ENCODE measurements at regions not wholly inside any gene's neighbourhood (a gene's known extent, or its start where the extent isn't known, plus 50 kb on each side); places are given as distances from the start of the nearest gene placed in this dataset.
A peak's percentile ranks its signal among the peaks of the same experiment; 100 is the strongest.

DNA sequence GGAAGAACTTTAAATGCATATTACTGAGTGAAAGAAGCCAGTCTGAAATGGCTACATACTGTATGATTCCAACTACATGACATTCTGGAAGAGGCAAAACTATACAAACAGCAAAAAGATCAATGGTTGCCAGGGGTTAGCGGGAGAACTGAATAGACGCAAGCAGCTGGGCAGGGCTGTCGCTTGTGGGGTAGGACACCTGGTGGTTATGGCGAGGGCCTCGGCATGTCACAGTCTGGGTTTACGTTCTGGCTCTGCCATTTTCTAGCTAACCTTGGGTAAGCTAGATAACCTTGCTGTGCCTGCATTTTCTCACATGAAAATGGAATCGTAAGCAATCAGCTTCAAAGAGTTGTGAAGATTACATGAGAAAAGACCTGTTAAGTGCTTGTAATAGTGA, 55.2 kb upstream of the SYT13 start:
- Histone ChIP-seq H3K4me1 (peaks cover 0 to 15% (median 9%) of the 10 kb centered on the region in 9 donors), H3K4me3 (no peak overlapping the region), H3K36me3 (no peaks in the 10 kb centered on the region), H3K27ac (no peak overlapping the region), H3K27me3 (peaks cover 0 to 14% (median 0%) of the 10 kb centered on the region in 7 donors), H3K9me3 (no peaks in the 10 kb centered on the region)
- TF ChIP-seq, protein P1, sequence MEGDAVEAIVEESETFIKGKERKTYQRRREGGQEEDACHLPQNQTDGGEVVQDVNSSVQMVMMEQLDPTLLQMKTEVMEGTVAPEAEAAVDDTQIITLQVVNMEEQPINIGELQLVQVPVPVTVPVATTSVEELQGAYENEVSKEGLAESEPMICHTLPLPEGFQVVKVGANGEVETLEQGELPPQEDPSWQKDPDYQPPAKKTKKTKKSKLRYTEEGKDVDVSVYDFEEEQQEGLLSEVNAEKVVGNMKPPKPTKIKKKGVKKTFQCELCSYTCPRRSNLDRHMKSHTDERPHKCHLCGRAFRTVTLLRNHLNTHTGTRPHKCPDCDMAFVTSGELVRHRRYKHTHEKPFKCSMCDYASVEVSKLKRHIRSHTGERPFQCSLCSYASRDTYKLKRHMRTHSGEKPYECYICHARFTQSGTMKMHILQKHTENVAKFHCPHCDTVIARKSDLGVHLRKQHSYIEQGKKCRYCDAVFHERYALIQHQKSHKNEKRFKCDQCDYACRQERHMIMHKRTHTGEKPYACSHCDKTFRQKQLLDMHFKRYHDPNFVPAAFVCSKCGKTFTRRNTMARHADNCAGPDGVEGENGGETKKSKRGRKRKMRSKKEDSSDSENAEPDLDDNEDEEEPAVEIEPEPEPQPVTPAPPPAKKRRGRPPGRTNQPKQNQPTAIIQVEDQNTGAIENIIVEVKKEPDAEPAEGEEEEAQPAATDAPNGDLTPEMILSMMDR (IDR thresholded peaks at IDR 0.05) = no peak
- DNase-seq (no peak), ATAC-seq (no peak)
- 93% methylated on average over 7 of the region's 7 CpGs for WGBS, 2 donors
- intact Hi-C loops (cut with DNase I) = loop anchor here in 6 of 10 donors (2.0 to 5.0 kb wide), 3 partner anchors 429 to 431 kb away; no protein-coding TSS in a partner anchor

DNA sequence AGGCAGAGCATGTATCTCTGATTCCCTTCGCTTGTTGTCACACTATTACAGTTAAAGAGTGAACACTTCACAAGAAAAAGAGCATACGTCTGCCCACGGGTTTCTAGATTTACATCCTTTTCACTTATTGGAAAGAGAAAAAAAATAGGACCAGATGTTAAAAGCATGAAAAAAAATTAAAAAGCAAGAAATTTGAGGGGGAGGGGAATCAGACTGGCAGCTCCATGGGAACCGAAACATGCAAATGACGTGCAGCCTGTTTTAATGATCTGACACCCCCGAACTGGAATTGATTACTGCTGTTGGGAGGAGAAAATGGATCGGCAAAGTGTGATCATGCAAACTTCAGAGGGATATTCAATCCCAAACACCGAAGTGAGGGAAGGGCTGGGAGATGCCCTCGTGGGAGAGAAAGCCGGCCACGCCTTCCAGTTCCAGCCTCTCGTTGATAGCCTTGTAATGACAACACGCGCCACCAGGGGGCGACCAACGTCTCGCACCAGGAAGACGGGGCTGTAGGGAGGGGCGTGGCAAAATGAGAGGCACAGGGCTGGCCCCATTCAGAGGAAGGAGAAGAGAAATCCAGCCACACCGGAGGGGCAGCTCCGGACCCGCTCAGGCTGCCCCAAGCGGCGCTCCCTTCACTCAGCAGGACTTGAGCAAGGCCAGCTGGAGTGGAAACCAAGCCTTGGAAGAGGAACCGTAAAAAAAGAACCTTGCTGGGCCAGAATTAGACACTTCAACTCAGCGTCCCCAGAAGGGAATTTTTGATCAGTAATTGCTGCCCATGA, 53.8 kb upstream of the SYT13 start:
- TF ChIP-seq, protein P1 (IDR thresholded peaks at IDR 0.05) = peak; percentile 91 to 97 (median 96)
- Histone ChIP-seq H3K27ac (peak overlapping the region in 2 of 10 donors; percentile 0 to 16), H3K27me3 (peaks cover 0 to 14% (median 0%) of the 10 kb centered on the region in 7 donors), H3K36me3 (no peaks in the 10 kb centered on the region), H3K4me1 (peaks cover 0 to 15% (median 9%) of the 10 kb centered on the region in 9 donors), H3K9me3 (no peaks in the 10 kb centered on the region), H3K4me3 (peak overlapping the region in 8 of 10 donors; percentile 13 to 33 (median 20))
- DNase-seq (peak; percentile 94 to 95), ATAC-seq (peak; percentile 82 to 97 (median 95))
- intact Hi-C loops (cut with DNase I) = loop anchor here (2.0 to 10.0 kb wide), 6 partner anchors 395 to 433 kb away; no protein-coding TSS in a partner anchor
- WGBS, 2 donors = 12 to 14% methylated on average over 26 of the region's 26 CpGs

DNA sequence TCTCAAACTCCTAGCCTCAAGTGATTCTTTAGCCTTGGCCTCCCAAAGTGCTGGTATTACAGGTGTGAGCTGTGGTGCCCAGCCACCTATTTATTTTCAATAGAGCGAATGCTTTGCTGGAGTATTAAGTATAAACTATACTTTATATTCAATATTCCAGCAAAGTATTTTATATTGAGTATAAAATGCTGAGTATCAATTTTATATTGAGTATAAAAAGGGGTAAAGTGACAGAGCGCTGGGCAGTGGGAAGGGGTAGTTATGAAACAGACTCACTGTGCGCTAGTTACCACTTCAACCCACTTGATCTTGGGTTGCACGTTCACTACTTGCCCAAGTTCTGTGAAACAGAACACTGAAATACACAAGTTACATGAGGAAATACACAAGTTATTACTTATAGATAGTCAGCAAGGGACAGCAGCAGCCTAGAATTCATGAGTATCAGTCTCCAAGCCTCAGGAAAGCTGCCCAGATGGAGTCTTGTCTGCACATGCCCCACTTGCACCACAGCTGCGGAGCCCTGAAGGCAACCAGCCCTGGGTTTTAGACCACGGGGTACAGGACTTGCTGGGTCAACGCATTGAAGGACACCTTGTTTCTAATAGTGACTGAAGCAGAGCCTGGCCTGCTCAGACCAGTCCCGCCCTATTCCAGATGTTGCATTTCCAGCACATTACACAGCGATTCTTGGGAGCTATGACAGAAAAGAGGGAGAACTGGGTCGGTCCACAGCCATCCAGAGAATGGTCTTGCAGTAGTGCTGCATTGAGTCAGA, 51.6 kb upstream of the SYT13 start:
- Histone ChIP-seq H3K9me3 (no peaks in the 10 kb centered on the region), H3K27ac (no peak overlapping the region), H3K36me3 (no peaks in the 10 kb centered on the region), H3K27me3 (peaks cover 0 to 10% (median 0%) of the 10 kb centered on the region in 7 donors), H3K4me3 (no peak overlapping the region), H3K4me1 (peaks cover 0 to 27% (median 12%) of the 10 kb centered on the region in 9 donors)
- WGBS, 2 donors = 92 to 95% methylated on average over 10 of the region's 10 CpGs
- TF ChIP-seq, protein P1 (IDR thresholded peaks at IDR 0.05) = no peak
- ATAC-seq (no peak), DNase-seq (no peak)
- intact Hi-C loops (cut with DNase I) = loop anchor here in 7 of 10 donors (5.0 to 10.0 kb wide), 4 partner anchors 393 to 435 kb away; no protein-coding TSS in a partner anchor

DNA sequence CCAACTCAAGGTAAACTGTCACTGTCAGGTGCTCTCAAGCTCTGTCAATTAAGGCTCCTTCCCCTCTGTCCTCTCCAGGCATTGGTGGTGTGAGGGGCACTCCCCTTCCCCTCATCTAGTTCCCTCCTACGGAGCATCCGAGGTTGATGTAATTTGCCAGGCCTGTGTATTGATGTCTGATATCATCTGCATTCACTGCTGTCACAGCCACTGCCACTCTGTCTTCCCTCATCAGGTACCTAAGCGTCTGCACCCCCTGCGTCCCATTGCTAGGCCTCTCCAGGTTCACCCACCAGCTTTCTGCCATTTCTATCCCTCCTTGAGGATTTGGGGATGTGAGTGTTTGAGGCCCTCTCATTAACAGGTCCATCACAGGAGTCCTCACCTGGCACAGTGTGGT, 50.0 kb upstream of the SYT13 start:
- H3K27me3 ChIP-seq = peaks cover 0 to 7% (median 0%) of the 10 kb centered on the region in 7 donors
- 89 to 93% methylated on average over 4 of the region's 4 CpGs for whole genome bisulfite sequencing, 2 donors
- H3K4me3 ChIP-seq = no peak overlapping the region

More for the DNA sequence above, 50.0 kb upstream of the SYT13 start:
- intact Hi-C loops (cut with DNase I) = loop anchor here in 7 of 10 donors (5.0 to 10.0 kb wide), 4 partner anchors 391 to 436 kb away; no protein-coding TSS in a partner anchor
- Histone ChIP-seq H3K27ac (no peak overlapping the region), H3K4me1 (peaks cover 0 to 35% (median 14%) of the 10 kb centered on the region in 9 donors), H3K36me3 (no peaks in the 10 kb centered on the region), H3K9me3 (no peaks in the 10 kb centered on the region)
- ATAC-seq (no peak), DNase-seq (no peak)
- TF ChIP-seq, protein P1 (IDR thresholded peaks at IDR 0.05) = no peak
